Liver (tissue), 8 donors: ENCODE measurements at regions not wholly inside any gene's neighbourhood (a gene's known extent, or its start where the extent isn't known, plus 50 kb on each side); places are given as distances from the start of the nearest gene placed in this dataset.

Experiments
- DNase-seq: peaks from one replicate; pipeline ENCODE4 v3.0.0-alpha.2; 2017; ENCODE audit warnings: low spot score
- H3K27ac ChIP-seq, 2 donors: one replicate each; pipeline ENCODE4 v1.7.0; 2013; ENCODE audit warnings: inconsistent platforms in 2 of 2, low read length in 2 of 2, control low read depth in 1 of 2, low read depth in 1 of 2, mild to moderate bottlenecking in 1 of 2
- H3K27me3 ChIP-seq, 4 donors: one replicate each; pipeline versions ENCODE4 v1.6.1 to v1.7.0; 2013; ENCODE audit warnings: low read length in 3 of 4, inconsistent platforms in 1 of 4, mild to moderate bottlenecking in 1 of 4, moderate library complexity in 1 of 4; ENCODE audit not compliant: control insufficient read depth in 4 of 4, insufficient read depth in 4 of 4
- H3K36me3 ChIP-seq, 4 donors: one replicate each; pipeline versions ENCODE4 v1.6.1 to v1.7.0; 2013; ENCODE audit warnings: low read length in 3 of 4, mild to moderate bottlenecking in 3 of 4, low read depth in 1 of 4, moderate library complexity in 1 of 4; ENCODE audit not compliant: control insufficient read depth in 4 of 4, insufficient read depth in 3 of 4
- H3K4me1 ChIP-seq, 4 donors: one replicate each; pipeline versions ENCODE4 v1.6.1 to v1.7.0; 2013; ENCODE audit warnings: low read length in 3 of 4, mild to moderate bottlenecking in 3 of 4, moderate library complexity in 1 of 4; ENCODE audit not compliant: control insufficient read depth in 4 of 4, insufficient read depth in 4 of 4
- H3K4me3 ChIP-seq, 3 donors: one replicate each; pipeline versions ENCODE4 v1.6.1 to v1.7.0; 2013; ENCODE audit warnings: low read length in 3 of 3, control low read depth in 1 of 3, low read depth in 1 of 3, mild to moderate bottlenecking in 1 of 3
- H3K9ac ChIP-seq, 2 donors: one replicate each; pipeline ENCODE4 v1.7.0; 2013; ENCODE audit warnings: low read length in 2 of 2, mild to moderate bottlenecking in 2 of 2, moderate library complexity in 2 of 2, control low read depth in 1 of 2, low read depth in 1 of 2
- H3K9me3 ChIP-seq, 4 donors: one replicate each; pipeline versions ENCODE4 v1.6.1 to v1.7.0; 2013; ENCODE audit warnings: low read length in 3 of 4; ENCODE audit not compliant: control insufficient read depth in 4 of 4
- EGR1 ChIP-seq, 2 donors: IDR thresholded peaks; 2 replicates each; pipeline ENCODE4 v1.6.1; 2016 to 2018; ENCODE audit warnings: antibody characterized with exemption in 2 of 2, low read depth in 2 of 2
- FOXA1 ChIP-seq: IDR thresholded peaks from 2 replicates; pipeline ENCODE4 v1.6.1; 2016; ENCODE audit warnings: antibody characterized with exemption
- FOXA2 ChIP-seq: IDR thresholded peaks from 2 replicates; pipeline ENCODE4 v1.6.1; 2016; ENCODE audit warnings: antibody characterized with exemption
- GABPA ChIP-seq, 2 donors: IDR thresholded peaks in 1 of 2; conservative IDR thresholded peaks in 1 of 2; 2 replicates each; pipeline ENCODE4 v1.6.1; 2016; ENCODE audit warnings: antibody characterized with exemption in 2 of 2, mild to moderate bottlenecking in 1 of 2, moderate library complexity in 1 of 2
- HNF4A ChIP-seq, 2 donors: conservative IDR thresholded peaks; 2 replicates each; pipeline ENCODE4 v1.6.1; 2016; ENCODE audit warnings: antibody characterized with exemption in 2 of 2, mild to moderate bottlenecking in 2 of 2
- HNF4G ChIP-seq: IDR thresholded peaks from 2 replicates; pipeline ENCODE4 v1.6.1; 2016; ENCODE audit warnings: antibody characterized with exemption
- JUND ChIP-seq, 2 donors: IDR thresholded peaks; 2 replicates each; pipeline ENCODE4 v1.6.1; 2016; ENCODE audit warnings: antibody characterized with exemption in 2 of 2
- NR2F2 ChIP-seq: IDR thresholded peaks from 2 replicates; pipeline ENCODE4 v1.6.1; 2016; ENCODE audit warnings: antibody characterized with exemption
- RAD21 ChIP-seq, 2 donors: IDR thresholded peaks; 2 replicates each; pipeline ENCODE4 v1.6.1; 2016; ENCODE audit warnings: antibody characterized with exemption in 2 of 2, mild to moderate bottlenecking in 2 of 2
- RXRA ChIP-seq, 2 donors: IDR thresholded peaks; 2 replicates each; pipeline ENCODE4 v1.6.1; 2017 to 2018; ENCODE audit warnings: antibody characterized with exemption in 2 of 2, mild to moderate bottlenecking in 1 of 2
- SP1 ChIP-seq: IDR thresholded peaks from 2 replicates; pipeline ENCODE4 v1.6.1; 2018; ENCODE audit warnings: antibody characterized with exemption, mild to moderate bottlenecking
- TAF1 ChIP-seq: conservative IDR thresholded peaks from 2 replicates; pipeline ENCODE4 v1.6.1; 2016; ENCODE audit warnings: antibody characterized with exemption, mild to moderate bottlenecking
- YY1 ChIP-seq: IDR thresholded peaks from 2 replicates; pipeline ENCODE4 v1.6.1; 2016; ENCODE audit warnings: antibody characterized with exemption, mild to moderate bottlenecking
- WGBS: extraction: QIAGEN DNeasy Blood & Tissue Kit; methylation state at CpG from one replicate; pipeline ENCODE4 v1.1.7; 2013; 5-methylcytosine and 5-hydroxymethylcytosine counted together
- TF ChIP-seq, protein P1 (sequence below): IDR thresholded peaks from 2 replicates; pipeline ENCODE4 v1.6.1; 2016; ENCODE audit warnings: antibody characterized with exemption
- TF ChIP-seq, protein P2 (sequence below): IDR thresholded peaks from 2 replicates; pipeline ENCODE4 v1.6.1; 2016; ENCODE audit warnings: antibody characterized with exemption
- TF ChIP-seq, protein P3 (sequence below): fragments of 150-350 bp; IDR thresholded peaks from 2 replicates; pipeline ENCODE4 v1.5.1; 2017; ENCODE audit warnings: improper control_type of control experiment, low read depth, low read length; ENCODE audit not compliant: missing input control
- TF ChIP-seq, protein P4 (sequence below): IDR thresholded peaks from 2 replicates; pipeline ENCODE4 v1.6.1; 2016; ENCODE audit warnings: antibody characterized with exemption, mild to moderate bottlenecking
- TF ChIP-seq, protein P5 (sequence below): IDR thresholded peaks from 2 replicates; pipeline ENCODE4 v1.6.1; 2016; ENCODE audit warnings: antibody characterized with exemption
- donor health status: healthy.
- donor health status: healthy.
- donor health status: healthy.
- donor health status: healthy.
- donor health status: healthy.

DNA sequence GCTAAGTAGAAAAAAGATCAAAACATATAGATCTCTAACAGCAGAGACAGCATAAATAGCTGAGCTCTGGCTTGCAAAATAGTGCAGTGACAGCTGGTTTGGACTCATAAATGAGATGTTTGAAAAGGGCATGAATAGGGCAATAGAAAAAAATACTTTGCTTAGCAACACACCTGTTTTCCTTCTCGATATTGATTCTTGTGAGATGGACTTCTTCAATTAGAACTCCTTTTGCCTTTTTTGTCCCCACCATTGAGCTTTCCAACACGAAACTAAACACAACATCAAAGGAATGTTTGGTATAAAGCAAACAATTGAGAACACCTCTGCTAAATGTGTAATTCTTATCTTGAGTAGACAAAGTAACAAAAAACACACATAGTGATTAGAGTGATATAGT lies 726.3 kb downstream of the RAPGEF2 start:
- TF ChIP-seq, protein P1, sequence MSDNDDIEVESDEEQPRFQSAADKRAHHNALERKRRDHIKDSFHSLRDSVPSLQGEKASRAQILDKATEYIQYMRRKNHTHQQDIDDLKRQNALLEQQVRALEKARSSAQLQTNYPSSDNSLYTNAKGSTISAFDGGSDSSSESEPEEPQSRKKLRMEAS, result no peak
- TF ChIP-seq EGR1 (IDR thresholded peaks at IDR 0.05; ENCODE audit: low read depth in 2 of 2), result no peak
- TF ChIP-seq HNF4A (conservative IDR thresholded peaks at IDR 0.05), result no peak
- TF ChIP-seq, protein P2, sequence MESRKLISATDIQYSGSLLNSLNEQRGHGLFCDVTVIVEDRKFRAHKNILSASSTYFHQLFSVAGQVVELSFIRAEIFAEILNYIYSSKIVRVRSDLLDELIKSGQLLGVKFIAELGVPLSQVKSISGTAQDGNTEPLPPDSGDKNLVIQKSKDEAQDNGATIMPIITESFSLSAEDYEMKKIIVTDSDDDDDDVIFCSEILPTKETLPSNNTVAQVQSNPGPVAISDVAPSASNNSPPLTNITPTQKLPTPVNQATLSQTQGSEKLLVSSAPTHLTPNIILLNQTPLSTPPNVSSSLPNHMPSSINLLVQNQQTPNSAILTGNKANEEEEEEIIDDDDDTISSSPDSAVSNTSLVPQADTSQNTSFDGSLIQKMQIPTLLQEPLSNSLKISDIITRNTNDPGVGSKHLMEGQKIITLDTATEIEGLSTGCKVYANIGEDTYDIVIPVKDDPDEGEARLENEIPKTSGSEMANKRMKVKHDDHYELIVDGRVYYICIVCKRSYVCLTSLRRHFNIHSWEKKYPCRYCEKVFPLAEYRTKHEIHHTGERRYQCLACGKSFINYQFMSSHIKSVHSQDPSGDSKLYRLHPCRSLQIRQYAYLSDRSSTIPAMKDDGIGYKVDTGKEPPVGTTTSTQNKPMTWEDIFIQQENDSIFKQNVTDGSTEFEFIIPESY, result no peak
- no peak for TF ChIP-seq GABPA (IDR thresholded peaks at IDR 0.05 in 1 of 2, conservative IDR thresholded peaks at IDR 0.05 in 1 of 2)
- TF ChIP-seq NR2F2, result no peak
- TF ChIP-seq FOXA1, result no peak
- TF ChIP-seq, protein P3, sequence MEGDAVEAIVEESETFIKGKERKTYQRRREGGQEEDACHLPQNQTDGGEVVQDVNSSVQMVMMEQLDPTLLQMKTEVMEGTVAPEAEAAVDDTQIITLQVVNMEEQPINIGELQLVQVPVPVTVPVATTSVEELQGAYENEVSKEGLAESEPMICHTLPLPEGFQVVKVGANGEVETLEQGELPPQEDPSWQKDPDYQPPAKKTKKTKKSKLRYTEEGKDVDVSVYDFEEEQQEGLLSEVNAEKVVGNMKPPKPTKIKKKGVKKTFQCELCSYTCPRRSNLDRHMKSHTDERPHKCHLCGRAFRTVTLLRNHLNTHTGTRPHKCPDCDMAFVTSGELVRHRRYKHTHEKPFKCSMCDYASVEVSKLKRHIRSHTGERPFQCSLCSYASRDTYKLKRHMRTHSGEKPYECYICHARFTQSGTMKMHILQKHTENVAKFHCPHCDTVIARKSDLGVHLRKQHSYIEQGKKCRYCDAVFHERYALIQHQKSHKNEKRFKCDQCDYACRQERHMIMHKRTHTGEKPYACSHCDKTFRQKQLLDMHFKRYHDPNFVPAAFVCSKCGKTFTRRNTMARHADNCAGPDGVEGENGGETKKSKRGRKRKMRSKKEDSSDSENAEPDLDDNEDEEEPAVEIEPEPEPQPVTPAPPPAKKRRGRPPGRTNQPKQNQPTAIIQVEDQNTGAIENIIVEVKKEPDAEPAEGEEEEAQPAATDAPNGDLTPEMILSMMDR, result no peak
- no peak for TF ChIP-seq TAF1
- no peak for TF ChIP-seq HNF4G
- TF ChIP-seq, protein P4, sequence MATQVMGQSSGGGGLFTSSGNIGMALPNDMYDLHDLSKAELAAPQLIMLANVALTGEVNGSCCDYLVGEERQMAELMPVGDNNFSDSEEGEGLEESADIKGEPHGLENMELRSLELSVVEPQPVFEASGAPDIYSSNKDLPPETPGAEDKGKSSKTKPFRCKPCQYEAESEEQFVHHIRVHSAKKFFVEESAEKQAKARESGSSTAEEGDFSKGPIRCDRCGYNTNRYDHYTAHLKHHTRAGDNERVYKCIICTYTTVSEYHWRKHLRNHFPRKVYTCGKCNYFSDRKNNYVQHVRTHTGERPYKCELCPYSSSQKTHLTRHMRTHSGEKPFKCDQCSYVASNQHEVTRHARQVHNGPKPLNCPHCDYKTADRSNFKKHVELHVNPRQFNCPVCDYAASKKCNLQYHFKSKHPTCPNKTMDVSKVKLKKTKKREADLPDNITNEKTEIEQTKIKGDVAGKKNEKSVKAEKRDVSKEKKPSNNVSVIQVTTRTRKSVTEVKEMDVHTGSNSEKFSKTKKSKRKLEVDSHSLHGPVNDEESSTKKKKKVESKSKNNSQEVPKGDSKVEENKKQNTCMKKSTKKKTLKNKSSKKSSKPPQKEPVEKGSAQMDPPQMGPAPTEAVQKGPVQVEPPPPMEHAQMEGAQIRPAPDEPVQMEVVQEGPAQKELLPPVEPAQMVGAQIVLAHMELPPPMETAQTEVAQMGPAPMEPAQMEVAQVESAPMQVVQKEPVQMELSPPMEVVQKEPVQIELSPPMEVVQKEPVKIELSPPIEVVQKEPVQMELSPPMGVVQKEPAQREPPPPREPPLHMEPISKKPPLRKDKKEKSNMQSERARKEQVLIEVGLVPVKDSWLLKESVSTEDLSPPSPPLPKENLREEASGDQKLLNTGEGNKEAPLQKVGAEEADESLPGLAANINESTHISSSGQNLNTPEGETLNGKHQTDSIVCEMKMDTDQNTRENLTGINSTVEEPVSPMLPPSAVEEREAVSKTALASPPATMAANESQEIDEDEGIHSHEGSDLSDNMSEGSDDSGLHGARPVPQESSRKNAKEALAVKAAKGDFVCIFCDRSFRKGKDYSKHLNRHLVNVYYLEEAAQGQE, result no peak
- TF ChIP-seq RXRA (IDR thresholded peaks at IDR 0.05), result no peak
- TF ChIP-seq JUND (IDR thresholded peaks at IDR 0.05), result no peak
- no peak for TF ChIP-seq RAD21 (IDR thresholded peaks at IDR 0.05)
- TF ChIP-seq FOXA2, result no peak
- TF ChIP-seq SP1, result no peak
- TF ChIP-seq, protein P5, sequence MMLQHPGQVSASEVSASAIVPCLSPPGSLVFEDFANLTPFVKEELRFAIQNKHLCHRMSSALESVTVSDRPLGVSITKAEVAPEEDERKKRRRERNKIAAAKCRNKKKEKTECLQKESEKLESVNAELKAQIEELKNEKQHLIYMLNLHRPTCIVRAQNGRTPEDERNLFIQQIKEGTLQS, result no peak
- TF ChIP-seq YY1, result no peak
- H3K36me3 ChIP-seq, result no peaks in the 10 kb centered on the region
- no peak overlapping the region for H3K4me3 ChIP-seq
- 43% methylated on average over 2 of the region's 2 CpGs for WGBS
- no peak overlapping the region for H3K9ac ChIP-seq
- no peaks in the 10 kb centered on the region for H3K27me3 ChIP-seq
- H3K27ac ChIP-seq, result no peak overlapping the region
- no peak for DNase-seq
- H3K9me3 ChIP-seq, result peaks cover 0 to 5% (median 0%) of the 10 kb centered on the region in 4 donors
- no peaks in the 10 kb centered on the region for H3K4me1 ChIP-seq

DNA sequence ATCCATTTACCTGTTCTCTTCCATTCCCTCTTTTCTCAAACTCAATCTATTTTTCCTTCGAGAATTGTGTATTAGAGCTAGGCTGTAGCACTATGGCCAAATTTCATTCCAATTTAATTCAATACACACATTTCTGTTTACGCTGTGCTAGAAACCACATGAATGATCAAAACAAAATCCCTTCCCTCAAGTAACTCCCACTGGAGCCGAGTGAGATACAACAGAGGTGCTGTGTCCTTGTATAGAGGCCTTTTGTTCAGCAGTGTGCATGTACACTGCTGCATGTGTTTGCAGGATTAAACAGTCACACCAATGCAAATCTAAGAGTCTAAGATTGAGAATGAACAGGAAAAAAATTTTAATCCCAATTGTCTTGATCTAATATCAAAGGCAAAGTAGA lies 734.2 kb downstream of the RAPGEF2 start:
- TF ChIP-seq HNF4G (no peak), YY1 (no peak), HNF4A (conservative IDR thresholded peaks at IDR 0.05) (no peak)
- 75% methylated on average over 3 of the region's 3 CpGs for WGBS
- no peak overlapping the region for H3K27ac ChIP-seq

More for the DNA sequence above, 734.2 kb downstream of the RAPGEF2 start:
- Histone ChIP-seq H3K36me3 (no peaks in the 10 kb centered on the region), H3K4me3 (no peak overlapping the region), H3K27me3 (peaks cover 0 to 2% (median 0%) of the 10 kb centered on the region in 4 donors), H3K9me3 (no peaks in the 10 kb centered on the region), H3K4me1 (no peaks in the 10 kb centered on the region), H3K9ac (no peak overlapping the region)
- no peak for DNase-seq
